OCI-LY1 (cell line): ENCODE measurements at regions not wholly inside any gene's neighbourhood (a gene's known extent, or its start where the extent isn't known, plus 50 kb on each side); places are given as distances from the start of the nearest gene placed in this dataset.

Experiments used
- CTCF ChIP-seq: fragments of 200-600 bp; sonication (generic), shearing (Covaris generic); IDR thresholded peaks from 2 replicates; pipeline ENCODE4 v1.5.1; 2017; ENCODE audit warnings: mild to moderate bottlenecking, antibody characterized with exemption, low read length, moderate library complexity, mixed read lengths
- EZH2 ChIP-seq: fragments of 200-600 bp; sonication (generic), shearing (Covaris generic); IDR thresholded peaks from 2 replicates; pipeline ENCODE4 v1.8.0; 2017; ENCODE audit warnings: borderline replicate concordance, mixed run types, mild to moderate bottlenecking, antibody characterized with exemption, low read length, moderate library complexity, mixed read lengths

- TF ChIP-seq CTCF (no peak), EZH2 (no peak)
Observed at GRCh38 chr2:52345082-52345481, 1313.2 kb upstream of the NRXN1 start.
